Trophoblast cell (in vitro differentiated cells and primary cell): ENCODE measurements at regions not wholly inside any gene's neighbourhood (a gene's known extent, or its start where the extent isn't known, plus 50 kb on each side); places are given as distances from the start of the nearest gene placed in this dataset.

ENCODE experiments used
- DNase-seq, 2 donors: peaks; one replicate each; pipeline ENCODE4 v3.0.0-alpha.2; 2016
- H2AFZ ChIP-seq: 2 replicates; pipeline ENCODE4 v1.6.1; 2013; ENCODE audit warnings: low read length, moderate library complexity, mild to moderate bottlenecking; ENCODE audit not compliant: insufficient read depth, poor library complexity
- H2AK5ac ChIP-seq: 2 replicates; pipeline ENCODE4 v1.6.1; 2013; ENCODE audit warnings: mild to moderate bottlenecking, low read length
- H2BK120ac ChIP-seq: 2 replicates; pipeline ENCODE4 v1.6.1; 2013; ENCODE audit warnings: low read length, mild to moderate bottlenecking, moderate library complexity; ENCODE audit not compliant: insufficient read depth, poor library complexity
- H2BK12ac ChIP-seq: 2 replicates; pipeline ENCODE4 v1.6.1; 2013; ENCODE audit warnings: mild to moderate bottlenecking, low read length, moderate library complexity
- H2BK5ac ChIP-seq: 2 replicates; pipeline ENCODE4 v1.6.1; 2013; ENCODE audit warnings: low read length, low read depth, moderate library complexity, mild to moderate bottlenecking; ENCODE audit not compliant: poor library complexity
- H3K14ac ChIP-seq: 2 replicates; pipeline ENCODE4 v1.6.1; 2013; ENCODE audit warnings: mild to moderate bottlenecking, low read length
- H3K18ac ChIP-seq: 2 replicates; pipeline ENCODE4 v1.6.1; 2013; ENCODE audit warnings: mild to moderate bottlenecking, low read length
- H3K23ac ChIP-seq: 2 replicates; pipeline ENCODE4 v1.6.1; 2013; ENCODE audit warnings: low read length
- H3K27ac ChIP-seq: 2 replicates; pipeline ENCODE4 v1.5.1; 2013; ENCODE audit warnings: low read depth, mild to moderate bottlenecking, inconsistent platforms, low read length, moderate library complexity
- H3K27me3 ChIP-seq: 2 replicates; pipeline ENCODE4 v1.6.1; 2013; ENCODE audit warnings: inconsistent platforms, mild to moderate bottlenecking, low read length, moderate library complexity; ENCODE audit not compliant: insufficient read depth
- H3K36me3 ChIP-seq, 2 experiments: 1 replicate in 1 of 2; 2 replicates in 1 of 2; pipeline ENCODE4 v1.6.1; 2013; ENCODE audit warnings: low read length in 2 of 2, mild to moderate bottlenecking in 2 of 2, moderate library complexity in 1 of 2; ENCODE audit not compliant: insufficient read depth in 2 of 2, control insufficient read depth in 1 of 2
- H3K4ac ChIP-seq: 2 replicates; pipeline ENCODE4 v1.6.1; 2013; ENCODE audit warnings: low read depth, mild to moderate bottlenecking, low read length, moderate library complexity
- H3K4me1 ChIP-seq, 2 experiments: 1 replicate in 1 of 2; 2 replicates in 1 of 2; pipeline ENCODE4 v1.6.1; 2013; ENCODE audit warnings: low read length in 2 of 2, mild to moderate bottlenecking in 2 of 2, moderate library complexity in 1 of 2; ENCODE audit not compliant: insufficient read depth in 2 of 2, control insufficient read depth in 1 of 2
- H3K4me2 ChIP-seq: 2 replicates; pipeline ENCODE4 v1.6.1; 2013; ENCODE audit warnings: inconsistent platforms, mild to moderate bottlenecking, low read length, moderate library complexity
- H3K4me3 ChIP-seq: 2 replicates; pipeline ENCODE4 v1.5.1; 2013; ENCODE audit warnings: mild to moderate bottlenecking, low read depth, low read length, inconsistent platforms
- H3K79me1 ChIP-seq: one replicate; pipeline ENCODE4 v1.6.1; 2013; ENCODE audit warnings: low read length
- H3K79me2 ChIP-seq: 2 replicates; pipeline ENCODE4 v1.6.1; 2013; ENCODE audit warnings: low read length, mild to moderate bottlenecking; ENCODE audit not compliant: control insufficient read depth, insufficient read depth, poor library complexity
- H3K9ac ChIP-seq: 2 replicates; pipeline ENCODE4 v1.6.1; 2013; ENCODE audit warnings: mild to moderate bottlenecking, low read length
- H3K9me3 ChIP-seq: 2 replicates; pipeline ENCODE4 v1.6.1; 2013; ENCODE audit warnings: low read depth, mild to moderate bottlenecking, control low read depth, inconsistent platforms, low read length; ENCODE audit not compliant: insufficient read depth
- H4K12ac ChIP-seq: 2 replicates; pipeline ENCODE4 v1.6.1; 2013; ENCODE audit warnings: low read depth, mild to moderate bottlenecking, low read length, moderate library complexity
- H4K8ac ChIP-seq: 2 replicates; pipeline ENCODE4 v1.6.1; 2013; ENCODE audit warnings: low read depth, mild to moderate bottlenecking, low read length, moderate library complexity
- H4K91ac ChIP-seq: one replicate; pipeline ENCODE4 v1.6.1; 2013; ENCODE audit warnings: low read depth, mild to moderate bottlenecking, low read length, moderate library complexity
- WGBS: extraction: QIAGEN DNeasy Blood & Tissue Kit; methylation state at CpG from one replicate; pipeline ENCODE4 v1.1.7; 2013; ENCODE audit warnings: missing lambda C conversion rate; ENCODE audit not compliant: insufficient read length, insufficient coverage; ENCODE audit errors: extremely low coverage; 5-methylcytosine and 5-hydroxymethylcytosine counted together

- no peak overlapping the region for H3K4me3 ChIP-seq
- H3K14ac ChIP-seq: no peak overlapping the region
- H3K9ac ChIP-seq: no peak overlapping the region
- no peak overlapping the region for H4K8ac ChIP-seq
- no peaks in the 10 kb centered on the region for H3K79me1 ChIP-seq
- no peak overlapping the region for H2AK5ac ChIP-seq
- H3K4me2 ChIP-seq: no peak overlapping the region
- H3K18ac ChIP-seq: no peak overlapping the region
- H3K27me3 ChIP-seq: no peaks in the 10 kb centered on the region
- H3K27ac ChIP-seq: no peak overlapping the region
- no peak overlapping the region for H3K23ac ChIP-seq
- DNase-seq: peak; percentile 51 to 80
- H3K4me1 ChIP-seq: no peaks in the 10 kb centered on the region
- no peaks in the 10 kb centered on the region for H3K9me3 ChIP-seq
- no peak overlapping the region for H2BK120ac ChIP-seq
- no peak overlapping the region for H4K91ac ChIP-seq
- no peak overlapping the region for H2AFZ ChIP-seq
- no peak overlapping the region for H2BK5ac ChIP-seq
- no peak overlapping the region for H3K4ac ChIP-seq
- no peak overlapping the region for H4K12ac ChIP-seq
- H2BK12ac ChIP-seq: no peak overlapping the region
- H3K36me3 ChIP-seq: no peaks in the 10 kb centered on the region
- WGBS: 100% methylated on average over 1 of the region's 11 CpGs
- H3K79me2 ChIP-seq: no peaks in the 10 kb centered on the region
Observed at GRCh38 chr4:175971388-175972179, 94.1 kb upstream of the WDR17 start.

GRCh38 chr4:175973027-175973923 lies 92.4 kb upstream of the WDR17 start:
- WGBS: no CpG with 5 or more reads among the region's 7 CpGs
- H3K4me3 ChIP-seq: no peak overlapping the region
- no peak overlapping the region for H3K18ac ChIP-seq
- H3K27ac ChIP-seq: no peak overlapping the region
- no peak overlapping the region for H4K8ac ChIP-seq
- H3K36me3 ChIP-seq: no peaks in the 10 kb centered on the region
- H2AK5ac ChIP-seq: no peak overlapping the region
- H2BK12ac ChIP-seq: no peak overlapping the region
- H3K9ac ChIP-seq: no peak overlapping the region
- no peak overlapping the region for H2AFZ ChIP-seq
- no peaks in the 10 kb centered on the region for H3K4me1 ChIP-seq
- no peaks in the 10 kb centered on the region for H3K9me3 ChIP-seq
- DNase-seq: no peak
- H4K12ac ChIP-seq: no peak overlapping the region
- H3K4ac ChIP-seq: no peak overlapping the region
- H3K4me2 ChIP-seq: no peak overlapping the region
- H3K79me2 ChIP-seq: no peaks in the 10 kb centered on the region
- H3K27me3 ChIP-seq: no peaks in the 10 kb centered on the region
- H3K14ac ChIP-seq: no peak overlapping the region
- no peaks in the 10 kb centered on the region for H3K79me1 ChIP-seq
- H2BK5ac ChIP-seq: no peak overlapping the region
- H4K91ac ChIP-seq: no peak overlapping the region
- H2BK120ac ChIP-seq: no peak overlapping the region
- H3K23ac ChIP-seq: no peak overlapping the region

- Histone ChIP-seq H3K9me3 (no peaks in the 10 kb centered on the region), H3K79me2 (no peaks in the 10 kb centered on the region), H2AFZ (no peak overlapping the region), H3K27me3 (no peaks in the 10 kb centered on the region), H3K4me1 (no peaks in the 10 kb centered on the region), H4K12ac (no peak overlapping the region), H3K4me3 (no peak overlapping the region), H3K9ac (no peak overlapping the region), H3K27ac (no peak overlapping the region), H2BK5ac (no peak overlapping the region), H2AK5ac (no peak overlapping the region), H3K4me2 (no peak overlapping the region), H3K4ac (no peak overlapping the region), H2BK12ac (no peak overlapping the region), H3K23ac (no peak overlapping the region), H4K8ac (no peak overlapping the region), H2BK120ac (no peak overlapping the region), H3K36me3 (no peaks in the 10 kb centered on the region), H3K18ac (no peak overlapping the region), H3K14ac (no peak overlapping the region), H4K91ac (no peak overlapping the region), H3K79me1 (no peaks in the 10 kb centered on the region)
- no peak for DNase-seq
- WGBS: no CpG with 5 or more reads among the region's 2 CpGs
Observed at GRCh38 chr4:175983636-175984035, 82.0 kb upstream of the WDR17 start.

GRCh38 chr4:175986668-175987067 lies 79.0 kb upstream of the WDR17 start:
- Histone ChIP-seq H2BK12ac (no peak overlapping the region), H3K4me1 (no peaks in the 10 kb centered on the region), H3K36me3 (no peaks in the 10 kb centered on the region), H3K9me3 (no peaks in the 10 kb centered on the region), H3K4me3 (no peak overlapping the region), H3K18ac (no peak overlapping the region), H2BK120ac (no peak overlapping the region), H3K79me1 (no peaks in the 10 kb centered on the region), H2AK5ac (no peak overlapping the region), H3K4me2 (no peak overlapping the region), H4K8ac (no peak overlapping the region), H3K27ac (no peak overlapping the region), H4K12ac (no peak overlapping the region), H3K4ac (no peak overlapping the region), H2BK5ac (no peak overlapping the region), H3K79me2 (no peaks in the 10 kb centered on the region), H3K23ac (no peak overlapping the region), H3K9ac (no peak overlapping the region), H2AFZ (no peak overlapping the region), H3K27me3 (no peaks in the 10 kb centered on the region), H4K91ac (no peak overlapping the region), H3K14ac (no peak overlapping the region)
- DNase-seq: no peak
- no CpG with 5 or more reads among the region's 1 CpG for WGBS
